ENCODE measurements at regions not wholly inside any gene's neighbourhood (a gene's known extent, or its start where the extent isn't known, plus 50 kb on each side); places are given as distances from the start of the nearest gene placed in this dataset.

GRCh38 chr1:88149686-88150085 is 534.4 kb upstream of the PKN2 start:
- no peak for DNase-seq (ENCODE audit: low spot score)

- no peak for DNase-seq (ENCODE audit: low spot score)
Measured at GRCh38 chr1:88150330-88150729, 533.7 kb upstream of the PKN2 start.

- no peak for DNase-seq (ENCODE audit: low spot score)
Measured at GRCh38 chr1:88163187-88163586, 520.9 kb upstream of the PKN2 start.

GRCh38 chr1:88168126-88168525 is 515.9 kb upstream of the PKN2 start:
- DNase-seq (ENCODE audit: low spot score), result no peak

- DNase-seq (ENCODE audit: low spot score), result no peak
Measured at GRCh38 chr1:88169139-88169538, 514.9 kb upstream of the PKN2 start.

GRCh38 chr1:88169939-88170338 is 514.1 kb upstream of the PKN2 start:
- no peak for DNase-seq (ENCODE audit: low spot score)

GRCh38 chr1:88175120-88175630 is 508.9 kb upstream of the PKN2 start:
- no peak for DNase-seq (ENCODE audit: low spot score)

GRCh38 chr1:88175631-88176226 is 508.3 kb upstream of the PKN2 start:
- peak; percentile 76 for DNase-seq (ENCODE audit: low spot score)

- DNase-seq (ENCODE audit: low spot score), result no peak
Measured at GRCh38 chr1:88179943-88180342, 504.1 kb upstream of the PKN2 start.

- peak; percentile 77 for DNase-seq (ENCODE audit: low spot score)
Measured at GRCh38 chr1:88180449-88181108, 503.5 kb upstream of the PKN2 start.

- DNase-seq (ENCODE audit: low spot score), result no peak
Measured at GRCh38 chr1:88186911-88187310, 497.2 kb upstream of the PKN2 start.

GRCh38 chr1:88188038-88188437 is 496.0 kb upstream of the PKN2 start:
- no peak for DNase-seq (ENCODE audit: low spot score)

GRCh38 chr1:88189525-88189924 is 494.5 kb upstream of the PKN2 start:
- DNase-seq (ENCODE audit: low spot score), result no peak

GRCh38 chr1:88191917-88192316 is 492.2 kb upstream of the PKN2 start:
- DNase-seq (ENCODE audit: low spot score), result no peak

GRCh38 chr1:88194542-88194941 is 489.5 kb upstream of the PKN2 start:
- DNase-seq (ENCODE audit: low spot score), result no peak

GRCh38 chr1:88200545-88200944 is 483.5 kb upstream of the PKN2 start:
- no peak for DNase-seq (ENCODE audit: low spot score)

GRCh38 chr1:88204111-88204510 is 480.0 kb upstream of the PKN2 start:
- no peak for DNase-seq (ENCODE audit: low spot score)

GRCh38 chr1:88204612-88205167 is 479.4 kb upstream of the PKN2 start:
- no peak for DNase-seq (ENCODE audit: low spot score)

- DNase-seq (ENCODE audit: low spot score), result no peak
Measured at GRCh38 chr1:88208389-88208788, 475.7 kb upstream of the PKN2 start.

GRCh38 chr1:88210103-88210787 is 473.8 kb upstream of the PKN2 start:
- no peak for DNase-seq (ENCODE audit: low spot score)

GRCh38 chr1:88216441-88216840 is 467.6 kb upstream of the PKN2 start:
- DNase-seq (ENCODE audit: low spot score), result peak; percentile 1

GRCh38 chr1:88217386-88217785 is 466.7 kb upstream of the PKN2 start:
- DNase-seq (ENCODE audit: low spot score), result no peak

- DNase-seq (ENCODE audit: low spot score), result no peak
Measured at GRCh38 chr1:88219521-88219920, 464.6 kb upstream of the PKN2 start.
